Esophagus squamous epithelium (tissue), 5 donors: ENCODE measurements at regions not wholly inside any gene's neighbourhood (a gene's known extent, or its start where the extent isn't known, plus 50 kb on each side); places are given as distances from the start of the nearest gene placed in this dataset.

Experiments used
- DNase-seq: peaks from one replicate; lab custom pipeline; 2025; lab: John Stamatoyannopoulos, UW
- H3K27ac ChIP-seq, 4 donors: fragments of 200-600 bp; sonication (generic); one replicate each; pipeline ENCODE4 v1.5.1; 2016 to 2019; ENCODE audit warnings: mild to moderate bottlenecking in 1 of 4
- H3K27me3 ChIP-seq, 4 donors: fragments of 200-600 bp; sonication (generic); 1 replicate in 3 of 4; 2 replicates in 1 of 4; pipeline versions ENCODE4 v1.5.1 to v1.6.0; 2017 to 2021; ENCODE audit warnings: antibody characterized with exemption in 1 of 4
- H3K36me3 ChIP-seq, 3 donors: fragments of 200-600 bp; sonication (generic); one replicate each; pipeline ENCODE4 v1.5.1; 2016 to 2019
- H3K4me1 ChIP-seq, 3 donors: fragments of 200-600 bp; sonication (generic); one replicate each; pipeline ENCODE4 v1.5.1; 2017 to 2019
- H3K4me3 ChIP-seq, 4 donors: fragments of 200-600 bp; sonication (generic); 1 replicate in 3 of 4; 2 replicates in 1 of 4; pipeline ENCODE4 v1.5.1; 2016 to 2019; ENCODE audit warnings: mild to moderate bottlenecking in 2 of 4, moderate library complexity in 1 of 4
- H3K9me3 ChIP-seq, 3 donors: fragments of 200-600 bp; sonication (generic); one replicate each; pipeline ENCODE4 v1.5.1; 2016 to 2019
- POLR2A ChIP-seq, 4 donors: fragments of 450-650 bp; IDR thresholded peaks; one replicate each; pipeline ENCODE4 v1.6.1; 2017; ENCODE audit warnings: antibody characterized with exemption in 4 of 4, mild to moderate bottlenecking in 4 of 4, moderate library complexity in 3 of 4
- WGBS, 2 donors: methylation state at CpG; one replicate each; pipeline ENCODE4 v1.1.5; 2018; 5-methylcytosine and 5-hydroxymethylcytosine counted together
- intact Hi-C: fragments of 100-400 bp; cut with DNase I; formaldehyde crosslinking; loops from one replicate; pipeline ENCODE4 v1.15.0; 2022
- TF ChIP-seq, protein P1 (sequence below), 6 experiments: fragments of 450-650 bp in 4 of 6; fragments of 200-600 bp in 2 of 6; sonication (generic) in 2 of 6; IDR thresholded peaks; one replicate each; pipeline ENCODE4 v1.5.1; 2016 to 2019; ENCODE audit warnings: antibody characterized with exemption in 6 of 6, mild to moderate bottlenecking in 4 of 6, moderate library complexity in 4 of 6
- donor health status: DM: yes; HTN: yes; CAD: no.

DNA sequence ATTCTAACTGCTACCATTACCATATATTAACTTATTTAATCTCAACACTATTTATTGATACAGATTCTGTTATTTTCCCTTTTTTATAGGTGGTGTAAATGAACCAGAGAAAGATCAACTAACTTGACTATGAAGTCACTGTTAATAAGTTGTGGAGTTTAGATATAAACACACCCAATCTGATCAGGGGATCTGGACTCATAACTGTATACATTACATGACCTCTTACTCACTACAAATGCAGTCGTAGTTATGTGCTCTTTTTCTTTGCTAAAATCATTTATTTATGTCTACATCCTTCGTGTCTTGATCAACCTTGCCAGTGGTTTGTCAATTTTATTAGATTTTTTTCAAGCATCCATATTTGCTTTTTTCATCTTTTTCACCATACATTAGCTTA is 614.8 kb upstream of the FAM241A start:
- WGBS, 2 donors, result 36 to 44% methylated on average over 2 of the region's 2 CpGs
- TF ChIP-seq, protein P1, sequence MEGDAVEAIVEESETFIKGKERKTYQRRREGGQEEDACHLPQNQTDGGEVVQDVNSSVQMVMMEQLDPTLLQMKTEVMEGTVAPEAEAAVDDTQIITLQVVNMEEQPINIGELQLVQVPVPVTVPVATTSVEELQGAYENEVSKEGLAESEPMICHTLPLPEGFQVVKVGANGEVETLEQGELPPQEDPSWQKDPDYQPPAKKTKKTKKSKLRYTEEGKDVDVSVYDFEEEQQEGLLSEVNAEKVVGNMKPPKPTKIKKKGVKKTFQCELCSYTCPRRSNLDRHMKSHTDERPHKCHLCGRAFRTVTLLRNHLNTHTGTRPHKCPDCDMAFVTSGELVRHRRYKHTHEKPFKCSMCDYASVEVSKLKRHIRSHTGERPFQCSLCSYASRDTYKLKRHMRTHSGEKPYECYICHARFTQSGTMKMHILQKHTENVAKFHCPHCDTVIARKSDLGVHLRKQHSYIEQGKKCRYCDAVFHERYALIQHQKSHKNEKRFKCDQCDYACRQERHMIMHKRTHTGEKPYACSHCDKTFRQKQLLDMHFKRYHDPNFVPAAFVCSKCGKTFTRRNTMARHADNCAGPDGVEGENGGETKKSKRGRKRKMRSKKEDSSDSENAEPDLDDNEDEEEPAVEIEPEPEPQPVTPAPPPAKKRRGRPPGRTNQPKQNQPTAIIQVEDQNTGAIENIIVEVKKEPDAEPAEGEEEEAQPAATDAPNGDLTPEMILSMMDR (IDR thresholded peaks at IDR 0.05), result no peak
- no peak for TF ChIP-seq POLR2A (IDR thresholded peaks at IDR 0.05)
- DNase-seq, result no peak
- H3K4me3 ChIP-seq, result no peak overlapping the region
- no peaks in the 10 kb centered on the region for H3K9me3 ChIP-seq
- no peaks in the 10 kb centered on the region for H3K27me3 ChIP-seq
- H3K4me1 ChIP-seq, result no peaks in the 10 kb centered on the region
- no peak overlapping the region for H3K27ac ChIP-seq
- no peaks in the 10 kb centered on the region for H3K36me3 ChIP-seq
- intact Hi-C loops, result no loop called here

DNA sequence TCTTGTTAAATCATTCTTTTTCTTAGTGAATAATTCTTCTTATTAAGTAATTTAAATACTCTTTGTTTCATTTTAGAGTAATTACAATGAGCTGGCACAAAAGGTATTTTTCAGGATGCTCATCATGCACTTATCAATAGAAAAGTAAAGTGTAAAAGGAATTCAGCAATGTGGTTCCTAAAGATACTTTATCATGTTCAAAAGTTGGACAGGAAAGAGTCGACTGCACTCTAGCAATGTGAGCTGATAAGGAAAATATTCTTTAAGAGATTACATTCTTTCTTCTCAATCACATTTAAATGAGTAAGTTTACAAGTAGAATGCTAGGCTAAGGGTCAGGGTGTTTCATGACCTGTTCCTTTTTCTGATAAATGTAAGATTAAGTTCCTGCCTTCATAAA is 609.5 kb upstream of the FAM241A start:
- H3K4me1 ChIP-seq, result no peaks in the 10 kb centered on the region
- H3K36me3 ChIP-seq, result no peaks in the 10 kb centered on the region
- H3K4me3 ChIP-seq, result no peak overlapping the region
- no peaks in the 10 kb centered on the region for H3K9me3 ChIP-seq
- WGBS, 2 donors, result 7 to 29% methylated on average over 1 of the region's 1 CpG
- H3K27me3 ChIP-seq, result no peaks in the 10 kb centered on the region
- TF ChIP-seq POLR2A (IDR thresholded peaks at IDR 0.05), result no peak
- TF ChIP-seq, protein P1 (IDR thresholded peaks at IDR 0.05), result no peak
- DNase-seq, result no peak
- intact Hi-C loops, result no loop called here
- H3K27ac ChIP-seq, result no peak overlapping the region

DNA sequence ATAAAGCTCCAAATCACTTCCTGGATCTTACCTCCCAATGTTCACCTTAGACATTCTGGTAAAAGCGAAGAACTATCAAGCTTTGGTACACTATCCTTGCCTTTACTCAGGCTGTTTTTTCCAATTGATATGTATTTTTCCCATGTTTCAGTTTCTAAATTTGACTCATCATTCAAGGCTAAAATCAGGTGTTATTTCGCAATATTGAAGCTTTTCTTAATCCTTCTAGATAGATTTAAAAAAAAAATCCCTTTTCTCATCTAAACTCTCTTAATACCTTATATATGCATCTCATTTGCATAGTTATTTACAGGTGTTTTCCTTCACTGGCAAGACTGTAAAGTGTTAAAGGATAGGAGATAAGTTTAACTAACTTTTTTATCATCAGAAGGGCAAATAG is 608.1 kb upstream of the FAM241A start:
- intact Hi-C loops, result no loop called here
- H3K4me3 ChIP-seq, result no peak overlapping the region
- no peaks in the 10 kb centered on the region for H3K4me1 ChIP-seq
- H3K27me3 ChIP-seq, result no peaks in the 10 kb centered on the region
- no peak for DNase-seq
- no peaks in the 10 kb centered on the region for H3K36me3 ChIP-seq
- WGBS, 2 donors, result 74 to 78% methylated on average over 2 of the region's 2 CpGs
- H3K9me3 ChIP-seq, result no peaks in the 10 kb centered on the region
- TF ChIP-seq, protein P1 (IDR thresholded peaks at IDR 0.05), result no peak
- H3K27ac ChIP-seq, result no peak overlapping the region

DNA sequence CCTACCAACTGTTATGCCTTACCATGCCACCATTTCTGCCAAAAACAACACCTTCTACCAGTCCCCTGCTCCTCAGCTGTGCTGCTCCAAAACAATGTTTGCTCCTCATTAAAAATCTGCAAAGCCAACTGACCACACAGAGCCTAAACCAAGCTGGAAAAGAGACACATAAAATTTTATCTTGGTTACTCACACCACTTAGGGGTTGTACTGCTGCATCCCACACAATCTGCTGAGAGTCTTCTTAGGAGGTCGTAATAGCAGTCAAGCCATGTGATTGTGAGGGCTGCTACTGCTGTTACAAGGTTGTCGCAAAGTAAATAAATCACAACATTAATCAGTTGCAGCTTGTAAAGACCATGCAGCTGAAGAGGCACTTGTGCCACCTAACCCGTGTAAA is 607.4 kb upstream of the FAM241A start:
- TF ChIP-seq, protein P1 (IDR thresholded peaks at IDR 0.05), result no peak
- TF ChIP-seq POLR2A (IDR thresholded peaks at IDR 0.05), result no peak
- Histone ChIP-seq H3K27ac (no peak overlapping the region), H3K27me3 (no peaks in the 10 kb centered on the region), H3K4me1 (no peaks in the 10 kb centered on the region), H3K36me3 (no peaks in the 10 kb centered on the region), H3K9me3 (no peaks in the 10 kb centered on the region), H3K4me3 (no peak overlapping the region)
- no peak for DNase-seq
- WGBS, 2 donors, result 56 to 68% methylated on average over 3 of the region's 3 CpGs
- intact Hi-C loops, result no loop called here

DNA sequence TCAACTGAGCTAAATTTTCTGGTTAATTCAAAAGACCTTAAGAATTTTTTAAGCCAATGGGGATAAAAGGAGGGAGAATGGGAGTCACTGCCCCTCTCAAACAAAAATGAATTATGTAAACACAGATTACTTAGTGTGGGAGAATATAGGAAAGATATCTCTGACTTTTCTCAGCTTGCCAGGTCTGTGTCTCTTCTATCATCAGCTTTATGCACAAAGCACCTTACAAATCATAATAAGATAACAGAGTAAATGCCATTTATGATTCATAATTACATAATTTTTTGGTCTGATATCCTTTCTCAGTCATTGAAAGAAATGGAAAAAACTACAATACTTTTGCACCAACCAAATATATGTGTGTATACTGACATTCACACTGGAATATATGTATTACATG is 604.6 kb upstream of the FAM241A start:
- no peaks in the 10 kb centered on the region for H3K4me1 ChIP-seq
- intact Hi-C loops, result no loop called here
- no peak overlapping the region for H3K4me3 ChIP-seq
- H3K27me3 ChIP-seq, result no peaks in the 10 kb centered on the region
- H3K9me3 ChIP-seq, result no peaks in the 10 kb centered on the region
- H3K36me3 ChIP-seq, result no peaks in the 10 kb centered on the region
- no peak for DNase-seq
- no peak for TF ChIP-seq POLR2A (IDR thresholded peaks at IDR 0.05)
- TF ChIP-seq, protein P1 (IDR thresholded peaks at IDR 0.05), result no peak
- no peak overlapping the region for H3K27ac ChIP-seq
